HG02943 (cell line): ENCODE measurements at regions not wholly inside any gene's neighbourhood (a gene's known extent, or its start where the extent isn't known, plus 50 kb on each side); places are given as distances from the start of the nearest gene placed in this dataset.

Experiments used
- ATAC-seq: cut with Tn5 transposase; IDR thresholded peaks from one replicate; pipeline ENCODE4 v1.9.1; 2021; ENCODE audit warnings: mild to moderate bottlenecking, low read depth, moderate library complexity; ENCODE audit not compliant: unreplicated experiment

DNA sequence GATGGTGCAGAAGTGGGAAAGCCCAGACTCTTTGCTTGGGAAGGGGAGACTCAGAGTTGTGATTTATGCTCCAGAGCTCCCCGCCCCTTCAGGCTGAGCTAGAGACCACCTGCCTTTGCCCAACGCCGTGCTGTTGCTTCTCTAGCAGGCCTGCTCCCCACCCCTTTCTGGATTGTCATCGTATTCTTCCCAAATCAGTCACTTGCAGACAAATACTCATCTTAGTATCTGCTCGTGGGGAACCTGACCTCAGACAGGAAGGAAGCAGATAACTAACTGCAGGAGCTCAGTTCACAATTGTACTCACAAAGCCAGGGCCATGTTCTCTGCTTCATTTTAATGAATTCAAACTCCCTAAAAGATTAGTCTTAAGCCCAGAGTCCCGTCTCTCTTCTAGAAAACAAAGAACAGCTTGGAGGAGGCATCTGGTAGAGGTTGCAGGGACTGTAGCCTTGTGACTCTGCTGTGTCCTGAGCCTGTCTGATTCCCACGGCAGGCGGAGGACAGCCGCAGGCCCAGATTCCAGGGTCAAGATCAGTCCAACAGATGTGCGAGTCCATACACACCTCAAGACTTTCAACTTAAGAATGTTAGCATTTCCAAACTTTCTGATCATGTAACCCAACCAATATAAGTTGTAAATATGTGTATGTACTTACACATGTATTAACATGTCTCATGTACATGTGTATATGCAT lies 57.2 kb upstream of the GGTLC1 start:
- no peak for ATAC-seq

DNA sequence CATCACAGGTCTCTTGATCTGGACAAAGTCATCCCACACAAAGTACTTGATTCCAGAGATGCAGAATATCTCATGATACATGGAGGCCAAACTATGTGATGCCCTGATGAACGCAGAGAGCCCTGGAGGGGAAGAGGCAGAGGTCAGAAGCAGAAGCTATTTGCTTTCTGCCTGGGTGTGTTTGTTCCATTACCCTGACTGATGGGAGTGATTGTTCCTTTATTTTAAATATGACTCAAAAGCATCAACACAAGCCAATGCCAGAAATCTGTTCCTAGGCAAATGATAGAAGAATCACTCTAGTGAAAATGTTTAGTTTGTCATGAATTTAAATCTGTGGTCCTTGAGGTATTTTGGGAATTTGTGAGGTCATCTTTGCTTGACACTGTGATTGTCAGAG lies 54.7 kb upstream of the GGTLC1 start:
- ATAC-seq, result no peak

GRCh38 chr20:24042646-24043045 lies 54.1 kb upstream of the GGTLC1 start:
- ATAC-seq, result no peak

DNA sequence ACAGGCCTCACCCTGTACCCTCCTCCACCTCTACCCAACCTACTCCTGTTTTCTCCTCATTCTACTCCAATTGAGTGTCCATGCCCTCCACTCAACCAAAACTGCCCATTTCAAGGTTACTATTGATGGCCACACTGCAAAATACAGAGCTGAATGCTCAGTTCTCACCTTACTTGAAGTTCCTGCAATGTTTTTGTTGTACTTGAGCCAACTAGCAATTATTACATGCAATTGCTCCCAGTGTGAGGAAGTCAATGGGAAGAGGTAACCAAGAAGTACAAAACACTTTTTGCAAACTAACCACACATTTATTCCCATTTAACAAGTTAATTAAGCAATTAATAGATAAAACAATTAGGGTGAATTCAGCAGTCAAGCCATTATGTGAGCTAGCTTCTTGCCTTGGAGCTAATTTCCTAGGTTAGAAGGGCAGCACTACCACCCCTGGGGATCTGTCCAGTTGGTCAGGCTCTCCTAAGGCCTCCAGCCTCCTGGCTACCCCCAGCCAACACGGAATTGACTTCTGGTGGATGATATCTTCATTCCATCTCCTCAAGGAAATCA lies 52.4 kb upstream of the GGTLC1 start:
- no peak for ATAC-seq

GRCh38 chr20:24039196-24039595 lies 50.6 kb upstream of the GGTLC1 start:
- ATAC-seq, result no peak
